Adrenal gland (tissue), 9 donors: ENCODE measurements at regions not wholly inside any gene's neighbourhood (a gene's known extent, or its start where the extent isn't known, plus 50 kb on each side); places are given as distances from the start of the nearest gene placed in this dataset.

Experiments used
- DNase-seq, 7 donors: peaks; one replicate each; pipeline ENCODE4 v3.0.0-alpha.2; 2019 to 2020
- H3K27ac ChIP-seq, 5 donors: fragments of 200-600 bp; sonication (generic) in 4 of 5; 1 replicate in 3 of 5; 2 replicates in 2 of 5; pipeline versions ENCODE4 v1.5.1 to v1.8.0; 2016 to 2020; ENCODE audit warnings: mild to moderate bottlenecking in 1 of 5
- H3K27me3 ChIP-seq: fragments of 200-600 bp; 2 replicates; pipeline ENCODE4 v1.8.0; 2021
- H3K36me3 ChIP-seq, 2 donors: fragments of 200-600 bp; replicated peaks in 1 of 2; 1 replicate in 1 of 2; 2 replicates in 1 of 2; pipeline versions ENCODE4 v1.5.1 to v1.8.0; 2018 to 2022
- H3K4me1 ChIP-seq, 2 donors: fragments of 200-600 bp; replicated peaks in 1 of 2; 1 replicate in 1 of 2; 2 replicates in 1 of 2; pipeline versions ENCODE4 v1.5.1 to v1.8.0; 2018 to 2021
- H3K4me3 ChIP-seq, 4 donors: fragments of 200-600 bp; sonication (generic) in 3 of 4; one replicate each; pipeline ENCODE4 v1.5.1; 2016 to 2018
- H3K9me3 ChIP-seq, 3 donors: fragments of 200-600 bp; sonication (generic) in 1 of 3; replicated peaks in 1 of 3; 1 replicate in 2 of 3; 2 replicates in 1 of 3; pipeline versions ENCODE4 v1.5.1 to v1.8.0; 2016 to 2021
- CTCF ChIP-seq, 6 experiments: fragments of 450-650 bp in 4 of 6; fragments of 200-600 bp in 2 of 6; sonication (generic) in 1 of 6; IDR thresholded peaks; 1 replicate in 5 of 6; 2 replicates in 1 of 6; pipeline versions ENCODE4 v1.5.1 to v1.8.0; 2016 to 2021; ENCODE audit warnings: antibody characterized with exemption in 6 of 6, mild to moderate bottlenecking in 2 of 6, moderate library complexity in 1 of 6
- POLR2A ChIP-seq, 2 donors: fragments of 450-650 bp; IDR thresholded peaks; one replicate each; pipeline ENCODE4 v1.6.1; 2017; ENCODE audit warnings: antibody characterized with exemption in 2 of 2, mild to moderate bottlenecking in 2 of 2, moderate library complexity in 1 of 2
- WGBS, 4 donors: extraction: QIAGEN DNeasy Blood & Tissue Kit in 2 of 4; methylation state at CpG; one replicate each; pipeline versions ENCODE4 v1.1.5 to v1.1.7; 2013 to 2017; 5-methylcytosine and 5-hydroxymethylcytosine counted together
- intact Hi-C, 2 donors: fragments of 100-400 bp; cut with DNase I; formaldehyde crosslinking; loops; one replicate each; pipeline versions ENCODE4 v1.14.1 to v1.15.0; 2022 to 2023
- donor health status: healthy with polysubstance abuse.
- donor health status: Bipolar disorder and iron deficiency.
- donor health status: DM: yes; HTN: yes; CAD: no.
- donor health status: DM: no; HTN: no; CAD: no.
- donor health status: DM: no; HTN: no; CAD: no.

- TF ChIP-seq CTCF (IDR thresholded peaks at IDR 0.05) (no peak), POLR2A (IDR thresholded peaks at IDR 0.05) (no peak)
- Histone ChIP-seq H3K27me3 (no peaks in the 10 kb centered on the region), H3K4me3 (no peak overlapping the region), H3K36me3 (no peaks in the 10 kb centered on the region), H3K9me3 (no peaks in the 10 kb centered on the region), H3K27ac (no peak overlapping the region), H3K4me1 (no peaks in the 10 kb centered on the region)
- DNase-seq, result no peak
- WGBS, 4 donors, result 88 to 98% (median 95%) methylated on average over 1 of the region's 1 CpG
- intact Hi-C loops, result no loop called here
Measured at GRCh38 chr11:28659716-28660348, 551.6 kb downstream of the METTL15 start.

- no peaks in the 10 kb centered on the region for H3K36me3 ChIP-seq
Measured at GRCh38 chr11:28657378-28658030, 549.3 kb downstream of the METTL15 start.

GRCh38 chr11:28654191-28654590, 546.0 kb downstream of the METTL15 start:
- no peaks in the 10 kb centered on the region for H3K36me3 ChIP-seq
- H3K27ac ChIP-seq, result no peak overlapping the region
- WGBS, 4 donors, result 67 to 79% (median 75%) methylated on average over 3 of the region's 3 CpGs
- H3K9me3 ChIP-seq, result no peaks in the 10 kb centered on the region
- no peak for DNase-seq
- TF ChIP-seq CTCF (IDR thresholded peaks at IDR 0.05) (no peak), POLR2A (IDR thresholded peaks at IDR 0.05) (no peak)
- intact Hi-C loops, result no loop called here
- no peaks in the 10 kb centered on the region for H3K4me1 ChIP-seq
- H3K27me3 ChIP-seq, result no peaks in the 10 kb centered on the region
- H3K4me3 ChIP-seq, result no peak overlapping the region

More at GRCh38 chr11:28657378-28658030, 549.3 kb downstream of the METTL15 start:
- Histone ChIP-seq H3K27ac (no peak overlapping the region), H3K9me3 (no peaks in the 10 kb centered on the region), H3K27me3 (no peaks in the 10 kb centered on the region), H3K4me1 (no peaks in the 10 kb centered on the region), H3K4me3 (no peak overlapping the region)
- TF ChIP-seq POLR2A (IDR thresholded peaks at IDR 0.05), result no peak
- TF ChIP-seq CTCF (IDR thresholded peaks at IDR 0.05), result no peak
- 36 to 39% (median 38%) methylated on average over 5 of the region's 5 CpGs for WGBS, 4 donors
- intact Hi-C loops, result no loop called here
- DNase-seq, result no peak

GRCh38 chr11:28649922-28650321, 541.7 kb downstream of the METTL15 start:
- TF ChIP-seq CTCF (IDR thresholded peaks at IDR 0.05), result no peak
- TF ChIP-seq POLR2A (IDR thresholded peaks at IDR 0.05), result no peak
- H3K27ac ChIP-seq, result no peak overlapping the region
- intact Hi-C loops, result no loop called here
- H3K36me3 ChIP-seq, result no peaks in the 10 kb centered on the region
- no peaks in the 10 kb centered on the region for H3K4me1 ChIP-seq
- no peaks in the 10 kb centered on the region for H3K27me3 ChIP-seq
- DNase-seq, result no peak
- WGBS, 4 donors, result 66 to 72% (median 70%) methylated on average over 5 of the region's 5 CpGs
- H3K4me3 ChIP-seq, result no peak overlapping the region
- no peaks in the 10 kb centered on the region for H3K9me3 ChIP-seq
